HFF-Myc (cell line): ENCODE measurements at regions not wholly inside any gene's neighbourhood (a gene's known extent, or its start where the extent isn't known, plus 50 kb on each side); places are given as distances from the start of the nearest gene placed in this dataset.
"Not testable (repeated sequence)": the region's sequence is repeated elsewhere in the genome, so short reads cannot be mapped to it uniquely, and the experiment has no call there.

Source experiments
- DNase-seq: peaks from one replicate; pipeline ENCODE4 v3.0.0-alpha.2; 2011; ENCODE audit warnings: low read depth; ENCODE audit errors: extremely low read depth
- H3K4me3 ChIP-seq: replicated peaks from 2 replicates; pipeline ENCODE4 v1.5.1; 2011; ENCODE audit warnings: low read depth, mild to moderate bottlenecking, control low read depth, low read length
- CTCF ChIP-seq: IDR thresholded peaks from 2 replicates; pipeline ENCODE4 v1.5.1; 2012; ENCODE audit warnings: mild to moderate bottlenecking, low read depth, low read length, control low read depth; ENCODE audit errors: missing control alignments

- DNase-seq = no peak
- H3K4me3 ChIP-seq = no peak overlapping the region
- no peak for TF ChIP-seq CTCF
Observed at GRCh38 chr6:47180633-47181032, 129.1 kb downstream of the TNFRSF21 start.

- H3K4me3 ChIP-seq = no peak overlapping the region
- TF ChIP-seq CTCF = no peak
- no peak for DNase-seq
Observed at GRCh38 chr6:47179286-47179685, 130.4 kb downstream of the TNFRSF21 start.

DNA sequence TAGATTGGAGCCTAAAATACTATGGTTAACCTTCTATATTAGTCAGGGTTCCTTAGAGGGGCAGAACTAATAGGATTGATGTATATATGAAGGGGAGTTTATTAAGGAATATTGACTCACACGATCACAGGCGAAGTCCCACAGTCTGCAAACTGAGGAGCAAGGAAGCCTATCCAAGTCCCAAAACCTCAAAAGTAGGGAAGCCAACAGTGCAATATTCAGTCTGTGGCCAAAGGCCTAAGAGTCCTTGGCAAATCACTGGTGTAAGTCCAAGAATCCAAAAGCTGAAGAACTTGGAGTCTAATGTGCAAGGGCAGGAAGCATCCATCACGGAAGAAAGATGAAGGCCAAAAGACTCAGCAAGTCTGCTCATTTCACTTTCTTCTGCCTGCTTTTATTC is 133.5 kb upstream of the ADGRF1 start:
- DNase-seq = no peak
- TF ChIP-seq CTCF = no peak

GRCh38 chr6:47174502-47175023 is 132.4 kb upstream of the ADGRF1 start:
- TF ChIP-seq CTCF = no peak
- DNase-seq = no peak
- H3K4me3 ChIP-seq = no peak overlapping the region

More for the DNA sequence above, 133.5 kb upstream of the ADGRF1 start:
- no peak overlapping the region for H3K4me3 ChIP-seq

DNA sequence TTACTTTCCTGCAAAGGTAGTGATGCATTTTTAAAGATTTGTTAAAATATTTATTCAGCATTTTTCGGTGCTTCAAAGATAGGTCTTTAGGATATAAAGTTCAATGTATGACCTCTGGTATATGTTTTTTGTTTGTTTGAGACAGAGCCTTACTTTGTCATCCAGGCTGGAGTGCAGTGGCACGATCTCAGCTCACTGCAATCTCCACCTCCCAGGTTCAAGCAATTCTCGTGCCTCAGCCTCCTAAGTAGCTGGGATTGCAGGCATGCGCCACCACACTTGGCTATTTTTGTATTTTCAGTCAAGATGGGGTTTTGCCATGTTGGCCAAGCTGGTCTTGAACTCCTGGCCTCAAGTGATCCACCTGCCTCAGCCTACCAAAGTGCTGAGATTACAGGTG is 131.9 kb upstream of the ADGRF1 start:
- not testable (repeated sequence) for DNase-seq, H3K4me3 ChIP-seq

DNA sequence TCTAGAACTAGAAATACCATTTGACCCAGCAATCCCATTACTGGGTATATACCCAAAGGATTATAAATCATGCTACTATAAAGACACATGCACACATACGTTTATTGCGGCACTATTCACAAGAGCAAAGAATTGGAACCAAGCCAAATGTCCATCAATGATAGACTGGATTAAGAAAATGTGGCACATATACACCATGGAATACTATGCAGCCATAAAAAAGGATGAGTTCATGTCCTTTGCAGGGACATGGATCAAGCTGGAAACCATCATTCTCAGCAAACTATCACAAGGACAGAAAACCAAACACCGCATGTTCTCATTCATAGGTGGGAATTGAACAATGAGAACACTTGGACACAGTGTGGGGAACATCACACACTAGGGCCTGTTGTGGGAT is 131.0 kb upstream of the ADGRF1 start:
- H3K4me3 ChIP-seq, DNase-seq: not testable (repeated sequence)

GRCh38 chr6:47170617-47170947 is 128.4 kb upstream of the ADGRF1 start:
- no peak for DNase-seq
- TF ChIP-seq CTCF = no peak
- no peak overlapping the region for H3K4me3 ChIP-seq

DNA sequence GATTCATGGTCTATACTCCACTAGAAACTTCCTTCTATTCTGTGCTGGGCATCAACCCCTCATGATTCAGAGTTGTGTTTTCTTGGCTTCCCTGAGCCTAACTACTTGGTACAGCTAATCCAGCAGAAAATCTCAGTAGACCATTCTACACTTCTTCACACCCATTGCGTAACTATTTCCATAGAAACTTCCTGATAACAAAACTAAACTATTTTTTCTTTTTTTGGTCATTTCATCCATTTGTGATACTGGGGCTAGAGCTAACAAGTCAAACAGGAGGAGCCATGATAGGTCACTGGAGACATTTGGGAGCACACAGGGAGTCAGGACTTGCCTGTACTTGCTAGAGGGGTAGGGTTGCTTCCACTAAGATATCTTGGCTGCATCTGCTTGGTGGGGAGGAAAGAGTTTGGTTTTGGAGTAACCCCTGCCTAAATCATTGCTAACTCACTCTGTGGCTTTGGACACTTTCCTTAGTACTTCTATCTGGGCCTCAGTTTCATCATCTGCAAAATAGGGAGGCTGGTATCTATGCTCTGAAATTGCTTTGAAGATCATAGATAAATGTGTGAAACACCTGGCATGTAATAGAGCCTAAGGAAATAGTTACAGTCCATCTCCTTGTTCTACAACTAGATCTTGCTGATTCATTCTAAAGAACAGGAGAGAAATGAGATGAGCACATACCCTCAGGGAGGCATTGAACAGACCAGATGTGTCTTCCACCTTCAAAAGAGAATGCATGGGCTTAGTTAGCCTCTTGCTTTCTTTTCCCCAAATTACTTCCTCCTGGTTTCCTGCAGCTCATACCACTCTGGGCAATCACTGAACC is 127.9 kb upstream of the ADGRF1 start:
- no peak for TF ChIP-seq CTCF
- no peak overlapping the region for H3K4me3 ChIP-seq
- DNase-seq = peak; percentile 61
